ENCODE measurements at regions not wholly inside any gene's neighbourhood (a gene's known extent, or its start where the extent isn't known, plus 50 kb on each side); places are given as distances from the start of the nearest gene placed in this dataset.

DNA sequence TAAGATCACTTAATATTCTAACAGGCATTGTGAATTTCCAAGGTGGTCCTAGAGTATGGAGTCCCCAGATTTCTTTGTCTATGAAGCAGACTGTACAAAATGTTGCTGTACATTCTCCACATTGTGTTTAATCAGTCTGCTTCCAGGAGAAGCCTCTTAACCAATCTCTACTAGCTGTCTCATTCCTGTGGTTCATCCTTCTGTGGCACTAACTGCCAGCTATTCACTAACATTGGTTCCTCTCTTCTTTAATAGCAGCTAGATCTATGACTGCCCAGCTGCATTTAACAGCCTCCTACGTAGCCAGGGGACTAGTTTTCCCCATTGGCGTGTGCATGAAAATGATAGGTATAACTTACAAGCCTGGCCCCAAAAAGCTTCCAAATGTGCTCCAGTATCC lies 395.4 kb downstream of the SAMD5 start:
- TF ChIP-seq, protein P1, sequence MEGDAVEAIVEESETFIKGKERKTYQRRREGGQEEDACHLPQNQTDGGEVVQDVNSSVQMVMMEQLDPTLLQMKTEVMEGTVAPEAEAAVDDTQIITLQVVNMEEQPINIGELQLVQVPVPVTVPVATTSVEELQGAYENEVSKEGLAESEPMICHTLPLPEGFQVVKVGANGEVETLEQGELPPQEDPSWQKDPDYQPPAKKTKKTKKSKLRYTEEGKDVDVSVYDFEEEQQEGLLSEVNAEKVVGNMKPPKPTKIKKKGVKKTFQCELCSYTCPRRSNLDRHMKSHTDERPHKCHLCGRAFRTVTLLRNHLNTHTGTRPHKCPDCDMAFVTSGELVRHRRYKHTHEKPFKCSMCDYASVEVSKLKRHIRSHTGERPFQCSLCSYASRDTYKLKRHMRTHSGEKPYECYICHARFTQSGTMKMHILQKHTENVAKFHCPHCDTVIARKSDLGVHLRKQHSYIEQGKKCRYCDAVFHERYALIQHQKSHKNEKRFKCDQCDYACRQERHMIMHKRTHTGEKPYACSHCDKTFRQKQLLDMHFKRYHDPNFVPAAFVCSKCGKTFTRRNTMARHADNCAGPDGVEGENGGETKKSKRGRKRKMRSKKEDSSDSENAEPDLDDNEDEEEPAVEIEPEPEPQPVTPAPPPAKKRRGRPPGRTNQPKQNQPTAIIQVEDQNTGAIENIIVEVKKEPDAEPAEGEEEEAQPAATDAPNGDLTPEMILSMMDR (conservative IDR thresholded peaks at IDR 0.05 in 1 of 2, IDR thresholded peaks at IDR 0.05 in 1 of 2; ENCODE audit: extremely low read depth in 1 of 2, insufficient read depth in 1 of 2, low read depth in 1 of 2, low read length in 2 of 2), result no peak
- TF ChIP-seq EZH2 (IDR thresholded peaks at IDR 0.05; ENCODE audit: borderline replicate concordance, low read length), result no peak

Measured in mammary epithelial cell (primary cell).